AG04450 (cell line): ENCODE measurements at regions not wholly inside any gene's neighbourhood (a gene's known extent, or its start where the extent isn't known, plus 50 kb on each side); places are given as distances from the start of the nearest gene placed in this dataset.

Experiments used
- CTCF ChIA-PET: fragments of 300-600, 350-600 bp; formaldehyde crosslinking; extraction: SDS; loops from one replicate; lab custom pipeline; 2022; ENCODE audit warnings: antibody characterized with exemption, inconsistent platforms; lab: Charles Lee
- POLR2A ChIA-PET: fragments of 350-600 bp; formaldehyde crosslinking; extraction: SDS; loops from one replicate; lab custom pipeline; 2021; ENCODE audit warnings: antibody characterized with exemption, inconsistent platforms; lab: Yijun Ruan, JAX
- DNase-seq: peaks from one replicate; pipeline ENCODE4 v3.0.0-alpha.2; 2011; ENCODE audit warnings: low read depth, low spot score
- H3K27ac ChIP-seq: one replicate; pipeline ENCODE4 v1.5.1; 2012; ENCODE audit warnings: low read depth, low read length, control low read depth
- H3K27me3 ChIP-seq: one replicate; pipeline ENCODE4 v1.6.0; 2012; ENCODE audit warnings: low read length; ENCODE audit not compliant: control insufficient read depth, insufficient read depth
- H3K4me3 ChIP-seq: 2 replicates; pipeline ENCODE4 v1.5.1; 2011; ENCODE audit warnings: mild to moderate bottlenecking, low read depth, low read length, control low read depth
- H3K9me3 ChIP-seq: 2 replicates; pipeline ENCODE4 v1.5.1; 2012; ENCODE audit warnings: low read length; ENCODE audit not compliant: control insufficient read depth, insufficient read depth
- TF ChIP-seq, protein P1 (sequence below): IDR thresholded peaks from 2 replicates; pipeline ENCODE4 v1.5.1; 2011; ENCODE audit warnings: low read depth, low read length, control low read depth, inconsistent platforms

DNA sequence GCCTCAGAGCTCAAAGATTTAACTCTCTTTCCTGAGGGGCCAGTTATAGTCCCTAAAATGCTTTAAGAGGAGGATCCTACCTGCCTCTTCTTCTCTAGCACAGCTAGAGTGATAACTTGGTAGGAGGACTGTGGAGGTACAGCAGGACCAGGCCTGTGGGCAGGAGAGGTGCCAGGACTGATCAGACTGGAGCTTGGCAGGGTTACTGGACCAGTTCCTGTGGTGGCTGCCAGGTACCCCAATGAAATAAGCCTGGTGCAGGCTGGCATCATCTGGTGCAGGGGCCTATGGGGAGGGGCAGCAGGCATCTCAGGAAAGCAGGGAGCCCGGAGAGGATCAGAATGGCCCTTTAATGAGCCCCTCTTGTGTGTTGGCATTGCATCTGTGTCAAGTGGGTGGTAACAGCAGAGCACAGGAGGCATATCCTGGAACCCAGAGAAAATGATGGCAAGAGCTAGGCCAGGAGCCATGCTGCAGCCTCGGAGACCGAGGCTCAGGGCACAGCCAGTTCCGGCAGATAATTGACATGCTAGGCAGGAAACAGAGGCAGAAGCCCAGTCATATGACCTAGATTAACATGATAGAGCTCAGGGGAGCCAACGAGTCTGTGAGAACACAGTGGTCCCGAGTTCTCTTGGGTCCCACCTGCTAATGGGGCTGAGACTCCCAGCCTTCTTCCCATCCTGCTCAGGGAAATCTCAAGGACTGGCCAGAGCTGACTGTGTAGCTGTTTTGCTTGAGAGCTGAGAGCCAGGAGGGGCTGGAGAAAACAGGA is 187.5 kb upstream of the ZBED5 start:
- no peak overlapping the region for H3K27ac ChIP-seq
- DNase-seq = no peak
- no peak overlapping the region for H3K4me3 ChIP-seq
- H3K27me3 ChIP-seq = peaks cover 17% of the 10 kb centered on the region
- POLR2A ChIA-PET = interaction anchor here (0.6 kb wide), 1 partner anchor 98 kb away, joined by 4 read pairs; no protein-coding TSS in a partner anchor
- TF ChIP-seq, protein P1, sequence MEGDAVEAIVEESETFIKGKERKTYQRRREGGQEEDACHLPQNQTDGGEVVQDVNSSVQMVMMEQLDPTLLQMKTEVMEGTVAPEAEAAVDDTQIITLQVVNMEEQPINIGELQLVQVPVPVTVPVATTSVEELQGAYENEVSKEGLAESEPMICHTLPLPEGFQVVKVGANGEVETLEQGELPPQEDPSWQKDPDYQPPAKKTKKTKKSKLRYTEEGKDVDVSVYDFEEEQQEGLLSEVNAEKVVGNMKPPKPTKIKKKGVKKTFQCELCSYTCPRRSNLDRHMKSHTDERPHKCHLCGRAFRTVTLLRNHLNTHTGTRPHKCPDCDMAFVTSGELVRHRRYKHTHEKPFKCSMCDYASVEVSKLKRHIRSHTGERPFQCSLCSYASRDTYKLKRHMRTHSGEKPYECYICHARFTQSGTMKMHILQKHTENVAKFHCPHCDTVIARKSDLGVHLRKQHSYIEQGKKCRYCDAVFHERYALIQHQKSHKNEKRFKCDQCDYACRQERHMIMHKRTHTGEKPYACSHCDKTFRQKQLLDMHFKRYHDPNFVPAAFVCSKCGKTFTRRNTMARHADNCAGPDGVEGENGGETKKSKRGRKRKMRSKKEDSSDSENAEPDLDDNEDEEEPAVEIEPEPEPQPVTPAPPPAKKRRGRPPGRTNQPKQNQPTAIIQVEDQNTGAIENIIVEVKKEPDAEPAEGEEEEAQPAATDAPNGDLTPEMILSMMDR = no peak
- CTCF ChIA-PET = interaction anchor here (1.0 kb wide), 1 partner anchor 9 kb away, joined by 3 read pairs; no protein-coding TSS in a partner anchor
- no peaks in the 10 kb centered on the region for H3K9me3 ChIP-seq

DNA sequence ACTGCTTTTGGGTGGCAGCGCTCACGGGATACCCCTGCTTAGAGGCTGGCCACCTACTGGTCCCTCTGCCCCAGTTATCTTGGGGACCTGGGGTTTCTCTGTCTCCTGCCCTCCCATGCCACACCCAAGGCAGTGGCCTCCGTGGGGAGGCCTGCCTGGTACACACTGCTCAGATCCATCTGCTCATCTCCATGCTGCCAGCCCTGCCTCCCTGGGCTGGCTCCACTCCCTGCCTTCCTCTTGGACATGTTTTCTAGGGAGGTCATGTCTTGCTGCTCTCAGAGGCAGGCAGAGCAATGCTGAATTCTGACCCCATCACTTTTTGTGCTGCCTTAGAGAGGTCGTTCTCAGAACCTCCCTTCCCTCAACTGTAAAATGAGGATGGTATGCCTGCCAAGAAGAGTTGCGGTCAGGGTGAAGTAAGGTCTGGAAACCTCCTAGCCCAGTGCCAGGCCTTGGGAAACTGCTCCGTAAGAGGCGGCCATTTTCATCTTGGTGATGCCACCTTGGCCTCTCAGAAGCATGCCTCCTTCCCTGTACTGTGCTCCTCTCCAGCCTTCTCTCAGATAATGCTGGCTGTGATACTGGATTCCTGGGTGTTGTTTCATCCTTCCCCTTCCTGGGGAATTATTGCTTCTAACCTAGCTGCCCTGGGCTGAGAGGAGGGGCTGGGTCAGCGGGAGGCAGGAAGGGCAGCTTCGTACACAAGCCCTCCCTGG is 186.4 kb upstream of the ZBED5 start:
- POLR2A ChIA-PET = interaction anchor here (0.6 kb wide), 1 partner anchor 99 kb away, joined by 4 read pairs; no protein-coding TSS in a partner anchor
- Histone ChIP-seq H3K27me3 (peaks cover 17% of the 10 kb centered on the region), H3K4me3 (no peak overlapping the region), H3K27ac (no peak overlapping the region), H3K9me3 (no peaks in the 10 kb centered on the region)
- CTCF ChIA-PET = interaction anchor here (0.6 to 3.4 kb wide), 2 partner anchors 49 to 743 kb away, joined by 3 to 20 read pairs; no protein-coding TSS in a partner anchor
- TF ChIP-seq, protein P1 = no peak
- DNase-seq = no peak

DNA sequence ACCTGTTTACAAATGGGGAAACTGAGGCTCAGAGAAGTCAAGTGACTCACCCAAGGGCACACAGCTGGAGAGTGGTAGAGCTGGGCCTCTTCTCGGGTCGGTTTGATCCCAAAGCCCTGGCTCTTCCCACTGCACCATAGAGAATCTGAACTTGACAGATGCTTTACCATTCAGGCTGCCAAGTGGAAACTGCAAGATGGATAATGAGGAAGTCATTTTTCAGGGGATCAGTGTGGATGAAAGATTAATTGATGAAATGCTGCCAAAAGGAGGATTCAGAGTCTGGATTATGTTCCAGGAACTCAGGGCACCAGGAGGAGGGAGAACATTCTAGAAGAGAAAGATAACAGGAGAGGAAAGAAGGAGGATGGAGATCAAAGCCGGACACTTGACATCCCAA is 185.9 kb upstream of the ZBED5 start:
- no peak for DNase-seq
- CTCF ChIA-PET = interaction anchor here (3.4 kb wide), 1 partner anchor 744 kb away, joined by 20 read pairs; no protein-coding TSS in a partner anchor
- H3K27me3 ChIP-seq = peaks cover 17% of the 10 kb centered on the region
- no peak overlapping the region for H3K4me3 ChIP-seq
- TF ChIP-seq, protein P1 = no peak
- no peak overlapping the region for H3K27ac ChIP-seq
- no peaks in the 10 kb centered on the region for H3K9me3 ChIP-seq
- POLR2A ChIA-PET = no interaction called here

DNA sequence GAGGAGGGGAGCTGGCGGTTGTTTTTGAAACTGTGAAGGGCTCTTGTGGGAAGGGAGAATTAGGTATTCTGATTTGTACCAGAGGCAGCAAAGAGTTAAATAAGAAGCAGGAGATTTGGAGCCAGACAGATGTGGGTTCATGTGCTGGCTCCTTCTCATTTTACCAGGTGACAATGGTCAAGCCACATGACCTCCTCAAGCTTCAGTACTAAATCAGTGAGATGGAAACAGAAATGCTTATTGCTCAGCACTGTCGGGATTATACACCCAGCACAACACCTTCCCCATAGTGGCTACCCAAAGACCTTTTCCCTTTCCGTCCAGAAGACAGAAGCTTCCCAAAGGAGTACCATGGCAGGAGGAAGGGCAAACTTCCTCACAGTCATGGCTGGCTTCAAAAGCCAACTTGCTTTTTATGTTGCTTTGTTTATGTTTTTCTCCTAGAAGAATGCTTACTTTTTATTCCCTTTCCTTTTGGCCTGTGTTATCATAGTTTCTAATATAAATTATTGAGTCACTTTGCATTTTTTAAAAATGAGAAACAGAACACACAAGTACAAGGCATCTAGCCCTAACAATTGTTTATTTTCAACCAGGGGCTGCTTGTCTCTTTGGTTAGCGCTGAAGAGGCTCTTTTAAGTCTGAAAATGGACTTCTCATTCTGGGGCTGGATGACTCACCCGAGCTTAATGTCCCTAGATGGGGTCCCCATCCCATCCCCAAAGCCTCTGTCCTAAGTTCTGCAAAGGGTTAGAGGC is 181.5 kb upstream of the ZBED5 start:
- CTCF ChIA-PET = interaction anchor here (1.0 to 7.9 kb wide), 9 partner anchors 9 to 747 kb away, joined by 3 to 121 read pairs (median 4); partner anchors contain the start of gene GALNT18
- Histone ChIP-seq H3K9me3 (no peaks in the 10 kb centered on the region), H3K4me3 (no peak overlapping the region), H3K27me3 (peaks cover 2% of the 10 kb centered on the region), H3K27ac (peak overlapping the region; percentile 48)
- POLR2A ChIA-PET = interaction anchor here (1.0 kb wide), 1 partner anchor 11 kb away, joined by 3 read pairs; no protein-coding TSS in a partner anchor
- no peak for DNase-seq
- TF ChIP-seq, protein P1 = no peak
